ENCODE measurements at regions not wholly inside any gene's neighbourhood (a gene's known extent, or its start where the extent isn't known, plus 50 kb on each side); places are given as distances from the start of the nearest gene placed in this dataset.

GRCh38 chr10:42939237-42939636 lies 137.6 kb upstream of the RET start:
- Mint-ChIP-seq H3K27ac (no peak overlapping the region), H3K9me3 (ENCODE audit: insufficient read depth) (no peaks in the 10 kb centered on the region), H3K4me1 (no peaks in the 10 kb centered on the region), H3K27me3 (peaks cover 24% of the 10 kb centered on the region), H3K4me3 (no peak overlapping the region)
- CTCF ChIA-PET = no interaction called here
- Histone ChIP-seq H2AFZ (ENCODE audit: insufficient read depth, low read depth, low read length, poor library complexity, severe bottlenecking) (no peak overlapping the region), H3K9ac (ENCODE audit: low read length) (no peak overlapping the region), H3K4me3 (ENCODE audit: control extremely low read depth in 1 of 5, extremely low read depth in 1 of 5, insufficient read depth in 1 of 5, low read depth in 2 of 5, low read length in 4 of 5) (no peak overlapping the region), H4K20me1 (ENCODE audit: control insufficient read depth, insufficient read depth, low read length, poor library complexity, severe bottlenecking) (no peaks in the 10 kb centered on the region), H3K4me1 (ENCODE audit: control insufficient read depth in 2 of 2, insufficient read depth in 2 of 2, low read length in 2 of 2) (no peaks in the 10 kb centered on the region), H3K27ac (ENCODE audit: low read length in 2 of 2) (no peak overlapping the region), H3K9me3 (ENCODE audit: control extremely low read depth in 1 of 3, control insufficient read depth in 2 of 3, insufficient read depth in 1 of 3, low read length in 2 of 3) (no peaks in the 10 kb centered on the region), H3K4me2 (replicated peaks; ENCODE audit: low read depth, low read length, poor library complexity, severe bottlenecking) (no peak overlapping the region), H3K36me3 (replicated peaks in 1 of 2; ENCODE audit: control extremely low read depth in 1 of 2, control insufficient read depth in 1 of 2, extremely low read depth in 1 of 2, insufficient read depth in 2 of 2, low read length in 1 of 2) (no peaks in the 10 kb centered on the region), H3K27me3 (replicated peaks in 1 of 4; ENCODE audit: control extremely low read depth in 1 of 4, control insufficient read depth in 3 of 4, insufficient read depth in 4 of 4, low read length in 3 of 4) (peaks cover 0 to 7% (median under 1%) of the 10 kb centered on the region in 4 experiments), H3K79me2 (ENCODE audit: control insufficient read depth, insufficient read depth, low read length) (no peaks in the 10 kb centered on the region)
- intact Hi-C loops (cut with micrococcal nuclease) = no loop called here
- DNase-seq (no peak), ATAC-seq (ENCODE audit: low read depth) (no peak)
- POLR2A ChIA-PET = no interaction called here
- WGBS (ENCODE audit: insufficient coverage) = 80% methylated on average over 8 of the region's 11 CpGs
- TF ChIP-seq EZH2 (IDR thresholded peaks at IDR 0.05; ENCODE audit: borderline replicate concordance, insufficient read depth, low read depth, low read length, poor library complexity, severe bottlenecking) = no peak
- TF ChIP-seq CTCF (IDR thresholded peaks at IDR 0.05) = no peak

- no peak overlapping the region for H3K4me3 ChIP-seq (ENCODE audit: control extremely low read depth in 1 of 5, extremely low read depth in 1 of 5, insufficient read depth in 1 of 5, low read depth in 2 of 5, low read length in 4 of 5)
- intact Hi-C loops (cut with micrococcal nuclease) = no loop called here
- POLR2A ChIA-PET = no interaction called here
Measured at GRCh38 chr10:42939685-42940366, 137.0 kb upstream of the RET start.

More at GRCh38 chr10:42939685-42940366, 137.0 kb upstream of the RET start:
- no peak overlapping the region for H3K4me3 Mint-ChIP-seq
- Histone ChIP-seq H3K79me2 (ENCODE audit: control insufficient read depth, insufficient read depth, low read length) (no peaks in the 10 kb centered on the region), H3K9me3 (ENCODE audit: control extremely low read depth in 1 of 3, control insufficient read depth in 2 of 3, insufficient read depth in 1 of 3, low read length in 2 of 3) (no peaks in the 10 kb centered on the region), H3K27ac (ENCODE audit: low read length in 2 of 2) (no peak overlapping the region), H3K27me3 (replicated peaks in 1 of 4; ENCODE audit: control extremely low read depth in 1 of 4, control insufficient read depth in 3 of 4, insufficient read depth in 4 of 4, low read length in 3 of 4) (peaks cover 0 to 1% (median 0%) of the 10 kb centered on the region in 4 experiments), H3K4me1 (ENCODE audit: control insufficient read depth in 2 of 2, insufficient read depth in 2 of 2, low read length in 2 of 2) (no peaks in the 10 kb centered on the region), H2AFZ (ENCODE audit: insufficient read depth, low read depth, low read length, poor library complexity, severe bottlenecking) (no peak overlapping the region), H3K9ac (ENCODE audit: low read length) (no peak overlapping the region), H3K36me3 (replicated peaks in 1 of 2; ENCODE audit: control extremely low read depth in 1 of 2, control insufficient read depth in 1 of 2, extremely low read depth in 1 of 2, insufficient read depth in 2 of 2, low read length in 1 of 2) (no peaks in the 10 kb centered on the region), H3K4me2 (replicated peaks; ENCODE audit: low read depth, low read length, poor library complexity, severe bottlenecking) (no peak overlapping the region), H4K20me1 (ENCODE audit: control insufficient read depth, insufficient read depth, low read length, poor library complexity, severe bottlenecking) (no peaks in the 10 kb centered on the region)
- peaks cover 19% of the 10 kb centered on the region for H3K27me3 Mint-ChIP-seq
- TF ChIP-seq CTCF (IDR thresholded peaks at IDR 0.05) (no peak), EZH2 (IDR thresholded peaks at IDR 0.05; ENCODE audit: borderline replicate concordance, insufficient read depth, low read depth, low read length, poor library complexity, severe bottlenecking) (no peak)
- H3K27ac Mint-ChIP-seq = no peak overlapping the region
- 91% methylated on average over 14 of the region's 15 CpGs for WGBS (ENCODE audit: insufficient coverage)
- ATAC-seq (ENCODE audit: low read depth) (no peak), DNase-seq (no peak)
- H3K4me1 Mint-ChIP-seq = no peaks in the 10 kb centered on the region
- CTCF ChIA-PET = no interaction called here
- H3K9me3 Mint-ChIP-seq (ENCODE audit: insufficient read depth) = no peaks in the 10 kb centered on the region
